Cerebellar nuclear complex (tissue), 1 donor: ENCODE measurements at regions not wholly inside any gene's neighbourhood (a gene's known extent, or its start where the extent isn't known, plus 50 kb on each side); places are given as distances from the start of the nearest gene placed in this dataset.
"Not testable (repeated sequence)": the region's sequence is repeated elsewhere in the genome, so short reads cannot be mapped to it uniquely, and the experiment has no call there.

Experiments
- DNase-seq, 2 experiments: peaks; one replicate each; lab custom pipeline; 2025; lab: John Stamatoyannopoulos, UW

GRCh38 chr5:176747670-176748072 is 62.7 kb upstream of the UNC5A start:
- DNase-seq, result no peak

- no peak for DNase-seq
These were observed 62.0 kb upstream of the UNC5A start for GRCh38 chr5:176748073-176748966.

DNA sequence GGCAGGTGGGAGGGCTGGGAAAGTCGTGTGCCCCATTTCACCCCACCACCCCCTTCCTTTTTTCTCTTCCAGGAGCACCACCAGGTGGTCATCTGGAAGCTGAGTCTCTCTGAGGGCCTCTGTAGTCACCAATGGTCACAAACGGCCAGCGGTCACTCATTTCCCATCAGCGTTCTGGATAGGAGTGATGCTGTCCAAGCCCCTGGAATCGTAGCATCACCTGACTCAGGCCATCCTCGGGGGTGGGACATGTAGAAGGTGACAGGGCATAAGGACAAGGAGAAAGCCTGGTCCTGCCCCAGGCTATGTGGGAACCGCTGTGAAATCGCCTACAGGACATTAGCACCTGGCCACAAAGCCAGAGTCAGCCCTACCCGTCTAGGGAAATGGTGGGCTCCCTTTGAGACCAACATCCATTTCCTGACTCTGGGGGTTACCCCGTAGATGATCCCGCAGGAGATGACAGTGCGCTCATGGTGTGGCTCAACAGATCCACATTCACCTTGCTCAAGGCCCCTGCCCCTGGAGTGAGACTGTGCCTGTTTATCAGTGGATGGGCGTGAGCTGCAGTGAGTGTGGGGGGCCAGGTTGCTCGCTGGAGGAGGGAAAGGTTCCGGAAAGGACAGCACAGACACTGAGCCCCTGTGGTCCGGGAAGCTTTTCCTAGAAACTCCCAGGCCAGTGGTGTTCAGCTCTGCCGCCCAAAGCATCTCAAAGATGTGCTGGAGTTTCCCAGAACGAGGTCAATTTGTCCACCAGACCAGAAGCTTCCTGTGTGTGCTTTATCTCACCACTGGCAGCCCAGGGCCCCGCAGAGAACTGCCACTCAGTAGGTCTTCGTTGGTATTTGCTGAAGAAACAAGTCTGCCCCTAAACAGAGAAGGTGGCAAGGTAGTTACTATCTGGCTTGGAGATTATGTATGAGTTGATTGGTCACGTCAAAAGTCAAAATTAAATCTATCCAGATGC is 61.1 kb upstream of the UNC5A start:
- no peak for DNase-seq

DNA sequence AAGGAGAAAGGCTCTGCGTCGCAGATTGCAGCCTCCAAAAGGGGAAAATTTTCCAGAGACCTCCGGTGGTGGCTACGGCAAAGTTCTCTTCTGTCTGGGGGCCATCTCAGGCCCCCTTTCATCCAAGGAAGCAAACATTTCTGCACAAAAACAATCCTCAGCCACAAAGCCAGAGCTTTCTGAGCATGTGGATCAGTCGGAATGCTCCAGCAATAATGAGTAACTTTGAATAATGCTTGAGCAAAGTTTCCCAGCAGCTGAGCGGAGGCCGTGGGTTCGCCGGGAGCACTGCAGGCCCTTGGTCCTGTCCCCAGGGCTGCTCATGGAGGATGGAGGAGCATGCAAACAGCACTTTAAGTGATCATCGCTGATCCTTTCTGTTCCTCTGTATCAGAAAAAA is 60.2 kb upstream of the UNC5A start:
- no peak for DNase-seq

DNA sequence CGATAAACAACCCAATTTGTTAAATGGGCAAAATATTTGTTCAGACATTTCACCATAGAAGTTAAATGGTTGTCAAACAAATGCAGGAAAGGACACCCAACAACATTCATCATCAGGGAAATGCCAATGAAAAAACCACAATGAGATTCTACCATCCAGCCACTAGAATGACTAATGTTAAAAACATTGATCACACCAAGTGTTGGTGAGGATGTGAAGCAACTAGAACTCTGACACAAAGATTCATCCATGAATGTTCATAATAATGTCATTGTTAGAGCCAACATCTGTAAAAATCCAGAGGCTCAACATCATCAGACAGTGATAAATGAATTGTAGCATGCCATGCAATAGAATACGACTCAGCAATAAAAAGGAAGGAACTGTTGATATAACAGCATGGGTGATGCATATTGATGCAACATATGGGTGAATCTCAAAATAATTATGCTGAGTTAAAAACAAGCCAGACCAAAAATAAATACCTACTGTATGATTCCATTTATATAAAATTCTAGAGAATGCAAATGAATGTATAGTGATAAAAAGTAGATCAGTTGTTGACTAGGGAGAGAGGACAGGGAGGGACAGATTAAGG is 55.9 kb upstream of the UNC5A start:
- DNase-seq, result no peak

GRCh38 chr5:176755593-176755992 is 54.8 kb upstream of the UNC5A start:
- DNase-seq, result not testable (repeated sequence)

- not testable (repeated sequence) for DNase-seq
These were observed 52.8 kb upstream of the UNC5A start for GRCh38 chr5:176757569-176757968.
